Mesothelial cell of epicardium (in vitro differentiated cells): ENCODE measurements at regions not wholly inside any gene's neighbourhood (a gene's known extent, or its start where the extent isn't known, plus 50 kb on each side); places are given as distances from the start of the nearest gene placed in this dataset.

Source experiments
- DNase-seq, 2 experiments: peaks; one replicate each; pipeline ENCODE4 v3.0.0; 2021; ENCODE audit warnings: low spot score in 2 of 2; ENCODE audit not compliant: unreplicated experiment in 2 of 2
- H3K27ac Mint-ChIP-seq: 2 replicates; pipeline ENCODE4 v1.8.0; 2021; ENCODE audit warnings: mixed read lengths
- H3K27me3 Mint-ChIP-seq: 2 replicates; pipeline ENCODE4 v1.8.0; 2021; ENCODE audit warnings: low read depth, mixed read lengths
- H3K36me3 Mint-ChIP-seq: 2 replicates; pipeline ENCODE4 v1.8.0; 2021; ENCODE audit warnings: mixed read lengths
- H3K4me1 Mint-ChIP-seq: 2 replicates; pipeline ENCODE4 v1.8.0; 2021; ENCODE audit warnings: mixed read lengths
- H3K4me3 Mint-ChIP-seq: 2 replicates; pipeline ENCODE4 v1.8.0; 2021; ENCODE audit warnings: mild to moderate bottlenecking, moderate library complexity, mixed read lengths
- H3K9me3 Mint-ChIP-seq: 2 replicates; pipeline ENCODE4 v1.8.0; 2021; ENCODE audit warnings: mixed read lengths
- TF ChIP-seq, protein P1 (sequence below): fragments of 200-600 bp; sonication (generic); IDR thresholded peaks from one replicate; pipeline ENCODE4 v1.5.0; 2021; ENCODE audit warnings: antibody characterized with exemption; ENCODE audit not compliant: unreplicated experiment

- no peak overlapping the region for H3K27ac Mint-ChIP-seq
- TF ChIP-seq, protein P1, sequence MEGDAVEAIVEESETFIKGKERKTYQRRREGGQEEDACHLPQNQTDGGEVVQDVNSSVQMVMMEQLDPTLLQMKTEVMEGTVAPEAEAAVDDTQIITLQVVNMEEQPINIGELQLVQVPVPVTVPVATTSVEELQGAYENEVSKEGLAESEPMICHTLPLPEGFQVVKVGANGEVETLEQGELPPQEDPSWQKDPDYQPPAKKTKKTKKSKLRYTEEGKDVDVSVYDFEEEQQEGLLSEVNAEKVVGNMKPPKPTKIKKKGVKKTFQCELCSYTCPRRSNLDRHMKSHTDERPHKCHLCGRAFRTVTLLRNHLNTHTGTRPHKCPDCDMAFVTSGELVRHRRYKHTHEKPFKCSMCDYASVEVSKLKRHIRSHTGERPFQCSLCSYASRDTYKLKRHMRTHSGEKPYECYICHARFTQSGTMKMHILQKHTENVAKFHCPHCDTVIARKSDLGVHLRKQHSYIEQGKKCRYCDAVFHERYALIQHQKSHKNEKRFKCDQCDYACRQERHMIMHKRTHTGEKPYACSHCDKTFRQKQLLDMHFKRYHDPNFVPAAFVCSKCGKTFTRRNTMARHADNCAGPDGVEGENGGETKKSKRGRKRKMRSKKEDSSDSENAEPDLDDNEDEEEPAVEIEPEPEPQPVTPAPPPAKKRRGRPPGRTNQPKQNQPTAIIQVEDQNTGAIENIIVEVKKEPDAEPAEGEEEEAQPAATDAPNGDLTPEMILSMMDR: no peak
- H3K4me1 Mint-ChIP-seq: peaks cover 27% of the 10 kb centered on the region
- no peaks in the 10 kb centered on the region for H3K36me3 Mint-ChIP-seq
- no peaks in the 10 kb centered on the region for H3K27me3 Mint-ChIP-seq
- H3K9me3 Mint-ChIP-seq: no peaks in the 10 kb centered on the region
- no peak for DNase-seq
- no peak overlapping the region for H3K4me3 Mint-ChIP-seq
Measured at GRCh38 chr7:22948770-22949169, 65.2 kb downstream of the HYCC1 start.

- H3K4me1 Mint-ChIP-seq: peaks cover 17% of the 10 kb centered on the region
- DNase-seq: no peak
- H3K4me3 Mint-ChIP-seq: no peak overlapping the region
Measured at GRCh38 chr7:22945584-22945983, 68.3 kb downstream of the HYCC1 start.

DNA sequence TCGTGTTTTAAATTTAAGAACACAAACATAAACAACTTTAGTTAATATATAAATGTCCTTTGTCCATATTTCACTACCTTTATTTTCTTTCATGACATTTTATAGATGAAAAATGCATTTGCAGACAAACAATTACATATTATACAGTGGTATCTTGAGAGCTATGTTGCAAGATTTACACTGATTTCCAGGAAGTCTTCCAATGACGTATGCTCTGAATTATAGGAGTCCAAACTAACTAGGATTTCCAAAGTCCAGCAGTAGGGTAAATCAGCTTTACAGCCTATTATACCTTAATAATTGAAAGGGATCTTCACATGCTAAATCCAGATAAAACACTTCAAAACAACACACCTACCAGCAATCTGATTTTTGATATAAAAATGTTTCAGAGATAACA lies 69.4 kb downstream of the HYCC1 start:
- Mint-ChIP-seq H3K9me3 (no peaks in the 10 kb centered on the region), H3K27me3 (no peaks in the 10 kb centered on the region), H3K4me3 (no peak overlapping the region), H3K4me1 (peaks cover 14% of the 10 kb centered on the region), H3K36me3 (peaks cover 1% of the 10 kb centered on the region), H3K27ac (no peak overlapping the region)
- DNase-seq: no peak
- TF ChIP-seq, protein P1: no peak

More at GRCh38 chr7:22945584-22945983, 68.3 kb downstream of the HYCC1 start:
- no peaks in the 10 kb centered on the region for H3K36me3 Mint-ChIP-seq
- TF ChIP-seq, protein P1: no peak
- no peak overlapping the region for H3K27ac Mint-ChIP-seq
- no peaks in the 10 kb centered on the region for H3K9me3 Mint-ChIP-seq
- H3K27me3 Mint-ChIP-seq: no peaks in the 10 kb centered on the region

DNA sequence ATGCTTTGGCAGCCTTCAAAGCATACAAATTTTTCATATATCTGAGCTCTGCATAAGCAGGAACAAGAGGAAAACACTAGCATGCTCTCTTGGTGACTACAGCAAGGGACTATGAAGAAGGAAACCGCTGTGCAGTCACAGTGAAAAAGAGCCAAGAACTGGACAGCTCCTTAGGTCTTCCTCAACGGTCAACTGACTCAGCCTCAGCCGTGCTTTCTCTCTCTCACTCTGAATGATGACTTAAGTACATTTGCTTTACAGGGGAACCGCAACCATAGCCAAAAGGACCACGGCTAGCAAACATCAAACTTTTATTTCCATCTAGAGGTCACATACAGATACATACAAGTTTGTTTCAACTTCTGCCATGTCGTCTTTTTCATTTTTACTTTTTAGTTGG lies 69.9 kb downstream of the HYCC1 start:
- no peak overlapping the region for H3K4me3 Mint-ChIP-seq
- peaks cover 1% of the 10 kb centered on the region for H3K36me3 Mint-ChIP-seq
- peaks cover under 1% of the 10 kb centered on the region for H3K9me3 Mint-ChIP-seq
- TF ChIP-seq, protein P1: no peak
- peaks cover 9% of the 10 kb centered on the region for H3K4me1 Mint-ChIP-seq
- no peak for DNase-seq
- no peaks in the 10 kb centered on the region for H3K27me3 Mint-ChIP-seq
- no peak overlapping the region for H3K27ac Mint-ChIP-seq

GRCh38 chr7:22942191-22942590 lies 71.7 kb downstream of the HYCC1 start:
- Mint-ChIP-seq H3K4me3 (no peak overlapping the region), H3K27ac (no peak overlapping the region)
- TF ChIP-seq, protein P1: no peak

GRCh38 chr7:22939842-22940241 lies 74.1 kb downstream of the HYCC1 start:
- H3K27me3 Mint-ChIP-seq: no peaks in the 10 kb centered on the region
- DNase-seq: no peak
- TF ChIP-seq, protein P1: no peak
- H3K9me3 Mint-ChIP-seq: peaks cover 3% of the 10 kb centered on the region
- H3K36me3 Mint-ChIP-seq: peaks cover 1% of the 10 kb centered on the region
- H3K4me1 Mint-ChIP-seq: no peaks in the 10 kb centered on the region
- H3K4me3 Mint-ChIP-seq: no peak overlapping the region
- H3K27ac Mint-ChIP-seq: no peak overlapping the region

More at GRCh38 chr7:22942191-22942590, 71.7 kb downstream of the HYCC1 start:
- Mint-ChIP-seq H3K4me1 (peaks cover 5% of the 10 kb centered on the region), H3K36me3 (peaks cover 1% of the 10 kb centered on the region), H3K9me3 (peaks cover 3% of the 10 kb centered on the region), H3K27me3 (no peaks in the 10 kb centered on the region)
- DNase-seq: no peak
